Ishikawa (cell line): ENCODE measurements at regions not wholly inside any gene's neighbourhood (a gene's known extent, or its start where the extent isn't known, plus 50 kb on each side); places are given as distances from the start of the nearest gene placed in this dataset.

Experiments used
- CEBPB ChIP-seq: IDR thresholded peaks from 2 replicates; pipeline ENCODE4 v1.6.1; 2012
- CREB1 ChIP-seq: IDR thresholded peaks from 2 replicates; pipeline ENCODE4 v1.6.1; 2012; ENCODE audit warnings: low read depth
- EGR1 ChIP-seq: IDR thresholded peaks from 2 replicates; pipeline ENCODE4 v1.6.1; 2012
- EP300 ChIP-seq: IDR thresholded peaks from 2 replicates; pipeline ENCODE4 v1.6.1; 2012; ENCODE audit warnings: borderline replicate concordance
- FOXM1 ChIP-seq: IDR thresholded peaks from 2 replicates; pipeline ENCODE4 v1.6.1; 2012; ENCODE audit warnings: low read depth, borderline replicate concordance
- MAX ChIP-seq: IDR thresholded peaks from 2 replicates; pipeline ENCODE4 v1.6.1; 2012
- NFIC ChIP-seq: IDR thresholded peaks from 2 replicates; pipeline ENCODE4 v1.6.1; 2012
- RAD21 ChIP-seq: IDR thresholded peaks from 2 replicates; pipeline ENCODE4 v1.6.1; 2012; ENCODE audit warnings: low read depth
- REST ChIP-seq: IDR thresholded peaks from 2 replicates; pipeline ENCODE4 v1.6.1; 2012; ENCODE audit warnings: low read depth, mild to moderate bottlenecking
- TAF1 ChIP-seq: IDR thresholded peaks from 2 replicates; pipeline ENCODE4 v1.6.1; 2012; ENCODE audit warnings: low read depth, mild to moderate bottlenecking
- TCF12 ChIP-seq: IDR thresholded peaks from 2 replicates; pipeline ENCODE4 v1.6.1; 2012; ENCODE audit warnings: low read depth
- TEAD4 ChIP-seq: IDR thresholded peaks from 2 replicates; pipeline ENCODE4 v1.6.1; 2012
- USF1 ChIP-seq: IDR thresholded peaks from 2 replicates; pipeline ENCODE4 v1.6.1; 2012
- YY1 ChIP-seq: IDR thresholded peaks from 2 replicates; pipeline ENCODE4 v1.6.1; 2012; ENCODE audit warnings: low read depth
- ZBTB7A ChIP-seq: IDR thresholded peaks from 2 replicates; pipeline ENCODE4 v1.6.1; 2012; ENCODE audit warnings: low read depth

- no peak for TF ChIP-seq EP300
- TF ChIP-seq USF1, result no peak
- TF ChIP-seq REST, result no peak
- no peak for TF ChIP-seq RAD21
- TF ChIP-seq MAX, result no peak
- TF ChIP-seq CREB1, result no peak
- TF ChIP-seq EGR1, result no peak
- no peak for TF ChIP-seq YY1
- no peak for TF ChIP-seq TAF1
- TF ChIP-seq ZBTB7A, result no peak
- no peak for TF ChIP-seq FOXM1
- no peak for TF ChIP-seq TEAD4
- no peak for TF ChIP-seq CEBPB
- TF ChIP-seq TCF12, result no peak
- TF ChIP-seq NFIC, result no peak
These were observed 843.4 kb upstream of the FLRT2 start for GRCh38 chr14:84686550-84686949.

- TF ChIP-seq USF1, result no peak
- TF ChIP-seq TCF12, result no peak
- no peak for TF ChIP-seq MAX
- no peak for TF ChIP-seq RAD21
- no peak for TF ChIP-seq TAF1
- TF ChIP-seq EGR1, result no peak
- TF ChIP-seq FOXM1, result no peak
- TF ChIP-seq CREB1, result no peak
- no peak for TF ChIP-seq ZBTB7A
- no peak for TF ChIP-seq EP300
- TF ChIP-seq REST, result no peak
- TF ChIP-seq NFIC, result no peak
- no peak for TF ChIP-seq TEAD4
- TF ChIP-seq CEBPB, result no peak
These were observed 841.5 kb upstream of the FLRT2 start for GRCh38 chr14:84688297-84689025.

- no peak for TF ChIP-seq NFIC
- no peak for TF ChIP-seq RAD21
- no peak for TF ChIP-seq REST
- TF ChIP-seq TCF12, result no peak
- TF ChIP-seq ZBTB7A, result no peak
- TF ChIP-seq MAX, result no peak
- TF ChIP-seq CEBPB, result no peak
- no peak for TF ChIP-seq TEAD4
- TF ChIP-seq YY1, result no peak
- TF ChIP-seq FOXM1, result no peak
- no peak for TF ChIP-seq USF1
- no peak for TF ChIP-seq EGR1
- no peak for TF ChIP-seq EP300
- TF ChIP-seq TAF1, result no peak
- TF ChIP-seq CREB1, result no peak
These were observed 835.8 kb upstream of the FLRT2 start for GRCh38 chr14:84694161-84694560.

GRCh38 chr14:84704601-84705000, 825.3 kb upstream of the FLRT2 start:
- TF ChIP-seq NFIC, result no peak
- TF ChIP-seq CEBPB, result no peak
- TF ChIP-seq FOXM1, result no peak
- TF ChIP-seq RAD21, result no peak
